IMR-90 (cell line): ENCODE measurements at regions not wholly inside any gene's neighbourhood (a gene's known extent, or its start where the extent isn't known, plus 50 kb on each side); places are given as distances from the start of the nearest gene placed in this dataset.

ENCODE experiments used
- ATAC-seq: fragments of 200-7000 bp; cut with Tn5 transposase; 2 replicates; pipeline ENCODE4 v1.9.1; 2020; ENCODE audit warnings: low read depth, mild to moderate bottlenecking, moderate library complexity
- BruUV-seq: library from RNA; stranded (reverse); fragments of 400-500 nt; replicated peaks from 2 replicates; lab custom pipeline; 2021; lab: Mats Ljungman, UMichigan
- CTCF ChIA-PET: fragments of 300-600 bp; formaldehyde crosslinking; extraction: SDS; loops from one replicate; lab custom pipeline; 2021; ENCODE audit warnings: antibody characterized with exemption; lab: Yijun Ruan, JAX
- POLR2A ChIA-PET: fragments of 300-600 bp; sonication (Branson Sonifier 250); formaldehyde crosslinking; loops from one replicate; lab custom pipeline; 2022; ENCODE audit warnings: antibody characterized with exemption; ENCODE audit not compliant: unreplicated experiment; lab: Charles Lee
- DNase-seq: peaks from one replicate; pipeline ENCODE4 v3.0.0; 2013
- H2AFZ ChIP-seq: replicated peaks from 2 replicates; pipeline ENCODE3; 2013; ENCODE audit warnings: low read length, mild to moderate bottlenecking; ENCODE audit not compliant: poor library complexity
- H2AK5ac ChIP-seq: 2 replicates; pipeline ENCODE4 v1.6.1; 2013; ENCODE audit warnings: low read depth, low read length, inconsistent platforms
- H2AK9ac ChIP-seq: replicated peaks from 2 replicates; pipeline ENCODE3; 2013; ENCODE audit warnings: mild to moderate bottlenecking, low read depth, low read length, moderate library complexity; ENCODE audit not compliant: poor library complexity
- H2BK120ac ChIP-seq: 2 replicates; pipeline ENCODE4 v1.6.1; 2013; ENCODE audit warnings: low read depth, low read length, inconsistent platforms
- H2BK15ac ChIP-seq: 3 replicates; pipeline ENCODE4 v1.6.1; 2013; ENCODE audit warnings: low read depth, low read length, inconsistent platforms
- H2BK20ac ChIP-seq: 2 replicates; pipeline ENCODE4 v1.6.1; 2013; ENCODE audit warnings: low read depth, mild to moderate bottlenecking, inconsistent platforms, low read length, moderate library complexity
- H2BK5ac ChIP-seq: 2 replicates; pipeline ENCODE4 v1.6.1; 2013; ENCODE audit warnings: mild to moderate bottlenecking, low read depth, low read length, inconsistent platforms; ENCODE audit not compliant: poor library complexity, severe bottlenecking
- H3K14ac ChIP-seq: replicated peaks from 2 replicates; pipeline ENCODE4 v1.6.1; 2013; ENCODE audit warnings: low read depth, low read length, inconsistent platforms
- H3K18ac ChIP-seq: 2 replicates; pipeline ENCODE4 v1.6.1; 2013; ENCODE audit warnings: low read depth, low read length, control low read depth
- H3K23ac ChIP-seq: 2 replicates; pipeline ENCODE4 v1.6.1; 2013; ENCODE audit warnings: low read depth, low read length, inconsistent platforms
- H3K27ac ChIP-seq: 2 replicates; pipeline ENCODE4 v1.5.1; 2013; ENCODE audit warnings: mild to moderate bottlenecking, control low read depth, low read length; ENCODE audit not compliant: insufficient read depth
- H3K27me3 ChIP-seq: 2 replicates; pipeline ENCODE4 v1.6.1; 2013; ENCODE audit warnings: low read length; ENCODE audit not compliant: control insufficient read depth, insufficient read depth
- H3K36me3 ChIP-seq: 2 replicates; pipeline ENCODE4 v1.6.1; 2013; ENCODE audit warnings: low read length, mixed read lengths; ENCODE audit not compliant: control insufficient read depth, insufficient read depth
- H3K4ac ChIP-seq: 2 replicates; pipeline ENCODE4 v1.6.1; 2013; ENCODE audit warnings: low read depth, low read length, inconsistent platforms
- H3K4me1 ChIP-seq: 2 replicates; pipeline ENCODE4 v1.6.1; 2013; ENCODE audit warnings: low read length, mixed read lengths; ENCODE audit not compliant: control insufficient read depth, insufficient read depth
- H3K4me2 ChIP-seq: 2 replicates; pipeline ENCODE4 v1.6.1; 2013; ENCODE audit warnings: low read depth, mild to moderate bottlenecking, control low read depth, low read length, moderate library complexity
- H3K4me3 ChIP-seq: 2 replicates; pipeline ENCODE4 v1.5.1; 2013; ENCODE audit warnings: low read depth, mild to moderate bottlenecking, control low read depth, low read length, moderate library complexity; ENCODE audit not compliant: insufficient read depth
- H3K56ac ChIP-seq: 2 replicates; pipeline ENCODE4 v1.6.1; 2013; ENCODE audit warnings: low read length, inconsistent platforms; ENCODE audit not compliant: insufficient read depth; ENCODE audit errors: extremely low read depth
- H3K79me1 ChIP-seq, 2 experiments: 2 replicates each; pipeline ENCODE4 v1.6.1; 2013; ENCODE audit warnings: low read length in 2 of 2, inconsistent platforms in 1 of 2, low read depth in 1 of 2
- H3K9ac ChIP-seq: 2 replicates; pipeline ENCODE4 v1.6.1; 2013; ENCODE audit warnings: low read depth, low read length, control low read depth
- H3K9me1 ChIP-seq: 2 replicates; pipeline ENCODE4 v1.6.1; 2013; ENCODE audit warnings: low read length, inconsistent platforms; ENCODE audit not compliant: insufficient read depth
- H3K9me3 ChIP-seq: 2 replicates; pipeline ENCODE4 v1.6.1; 2013; ENCODE audit warnings: low read length; ENCODE audit not compliant: control insufficient read depth, insufficient read depth
- H4K20me1 ChIP-seq: 2 replicates; pipeline ENCODE4 v1.6.1; 2013; ENCODE audit warnings: low read length, inconsistent platforms; ENCODE audit not compliant: insufficient read depth
- H4K5ac ChIP-seq: 2 replicates; pipeline ENCODE4 v1.6.1; 2013; ENCODE audit warnings: mild to moderate bottlenecking, low read depth, low read length, control low read depth
- H4K8ac ChIP-seq, 2 experiments: 2 replicates each; pipeline ENCODE4 v1.6.1; 2013; ENCODE audit warnings: low read depth in 2 of 2, low read length in 2 of 2, control low read depth in 1 of 2, inconsistent platforms in 1 of 2
- H4K91ac ChIP-seq: 2 replicates; pipeline ENCODE4 v1.6.1; 2013; ENCODE audit warnings: low read depth, low read length, inconsistent platforms; ENCODE audit not compliant: insufficient read depth
- BHLHE40 ChIP-seq: fragments of 150-350 bp; IDR thresholded peaks from 2 replicates; pipeline ENCODE4 v1.6.1; 2016; ENCODE audit warnings: mild to moderate bottlenecking, low read depth, low read length
- CEBPB ChIP-seq: IDR thresholded peaks from 2 replicates; pipeline ENCODE4 v1.6.1; 2012; ENCODE audit warnings: low read depth, low read length, improper control_type of control experiment
- CHD1 ChIP-seq: IDR thresholded peaks from 2 replicates; pipeline ENCODE4 v1.6.1; 2012; ENCODE audit warnings: low read depth, low read length, improper control_type of control experiment
- FOS ChIP-seq: fragments of 150-350 bp; IDR thresholded peaks from 2 replicates; pipeline ENCODE4 v1.6.1; 2016; ENCODE audit warnings: low read depth, low read length
- MAFK ChIP-seq: IDR thresholded peaks from 2 replicates; pipeline ENCODE4 v1.6.1; 2012; ENCODE audit warnings: low read depth, low read length, improper control_type of control experiment
- MAZ ChIP-seq: IDR thresholded peaks from 2 replicates; pipeline ENCODE4 v1.6.1; 2012; ENCODE audit warnings: low read depth, mild to moderate bottlenecking, low read length, improper control_type of control experiment, moderate library complexity, borderline replicate concordance
- POLR2A ChIP-seq: IDR thresholded peaks from 2 replicates; pipeline ENCODE4 v1.6.1; 2012; ENCODE audit warnings: mild to moderate bottlenecking, low read depth, low read length
- RAD21 ChIP-seq: IDR thresholded peaks from 2 replicates; pipeline ENCODE4 v1.6.1; 2012; ENCODE audit warnings: low read length, improper control_type of control experiment
- RCOR1 ChIP-seq: IDR thresholded peaks from 2 replicates; pipeline ENCODE4 v1.6.1; 2012; ENCODE audit warnings: mild to moderate bottlenecking, low read length, improper control_type of control experiment; ENCODE audit not compliant: insufficient replicate concordance
- WGBS, 2 experiments: methylation state at CpG; one replicate each; pipeline versions ENCODE4 v1.1.5 to v1.1.7; 2013; ENCODE audit warnings: missing lambda C conversion rate in 2 of 2; ENCODE audit not compliant: insufficient read length in 1 of 2; ENCODE audit errors: extremely low coverage in 2 of 2; 5-methylcytosine and 5-hydroxymethylcytosine counted together
- dilution Hi-C: fragments of 300-500 bp; cut with HindIII; formaldehyde crosslinking; loops from one replicate; pipeline ENCODE4 v1.14.3; 2018; ENCODE audit warnings: low sequenced_read_pairs; ENCODE audit not compliant: unreplicated experiment
- in situ Hi-C: fragments of 300-500 bp; cut with MboI; formaldehyde crosslinking; loops from 3 replicates; pipeline ENCODE4 v1.14.3; 2019; ENCODE audit warnings: low sequenced_read_pairs, inconsistent platforms, mixed read lengths
- intact Hi-C: fragments of 100-400 bp; cut with micrococcal nuclease; formaldehyde crosslinking; loops from 2 replicates; pipeline ENCODE4 v1.10.0; 2022
- TF ChIP-seq, protein P1 (sequence below): fragments of 150-350 bp; IDR thresholded peaks from 2 replicates; pipeline ENCODE4 v1.6.1; 2017; ENCODE audit warnings: mild to moderate bottlenecking, antibody characterized with exemption, low read length, low read depth
- TF ChIP-seq, protein P2 (sequence below): fragments of 150-350 bp; IDR thresholded peaks from 2 replicates; pipeline ENCODE4 v1.6.1; 2016; ENCODE audit warnings: low read depth, mild to moderate bottlenecking, low read length, moderate library complexity, borderline replicate concordance
- TF ChIP-seq, protein P3 (sequence below): conservative IDR thresholded peaks from 2 replicates; pipeline ENCODE4 v1.5.1; 2012; ENCODE audit warnings: mild to moderate bottlenecking, low read depth, low read length, improper control_type of control experiment

DNA sequence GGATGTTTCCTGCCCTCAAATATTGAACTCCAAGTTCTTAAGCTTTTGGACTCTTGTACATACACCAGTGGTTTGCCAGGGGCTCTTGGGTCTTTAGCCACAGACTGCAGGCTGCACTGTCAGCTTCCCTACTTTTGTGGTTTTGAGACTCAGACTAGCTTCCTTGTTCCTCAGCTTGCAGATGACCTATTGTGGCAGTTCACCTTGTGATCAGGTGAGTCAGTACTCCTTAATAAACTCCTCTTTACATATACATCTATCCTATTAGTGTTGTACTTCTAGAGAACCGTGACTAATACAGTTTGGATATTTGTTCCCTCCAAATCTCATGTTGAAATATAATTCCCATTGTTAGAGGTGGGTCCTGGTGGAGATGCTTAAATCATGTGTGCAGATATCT lies 681.9 kb upstream of the ARRDC3 start:
- dilution Hi-C loops (no loop called here), in situ Hi-C loops (no loop called here), intact Hi-C loops (no loop called here)
- Histone ChIP-seq H3K4ac (no peak overlapping the region), H3K27me3 (no peaks in the 10 kb centered on the region), H2AK9ac (no peak overlapping the region), H3K4me1 (no peaks in the 10 kb centered on the region), H2BK15ac (no peak overlapping the region), H3K56ac (no peak overlapping the region), H3K36me3 (no peaks in the 10 kb centered on the region), H4K5ac (no peak overlapping the region), H2AFZ (no peak overlapping the region), H3K4me2 (no peak overlapping the region), H3K9ac (no peak overlapping the region), H2AK5ac (no peak overlapping the region), H2BK5ac (no peak overlapping the region), H3K27ac (no peak overlapping the region), H3K23ac (no peak overlapping the region), H4K91ac (no peak overlapping the region), H4K20me1 (no peaks in the 10 kb centered on the region), H2BK120ac (no peak overlapping the region), H3K79me1 (no peaks in the 10 kb centered on the region), H3K14ac (no peak overlapping the region), H3K4me3 (no peak overlapping the region), H3K9me1 (no peaks in the 10 kb centered on the region), H4K8ac (no peak overlapping the region), H3K9me3 (no peaks in the 10 kb centered on the region), H2BK20ac (no peak overlapping the region), H3K18ac (no peak overlapping the region)
- POLR2A ChIA-PET = no interaction called here
- no CpG with 5 or more reads among the region's 1 CpG for WGBS, 2 experiments
- ATAC-seq (no peak), DNase-seq (no peak)
- CTCF ChIA-PET = interaction anchor here (1.1 kb wide), 1 partner anchor 14 kb away, joined by 3 read pairs; no protein-coding TSS in a partner anchor
- TF ChIP-seq CHD1 (no peak), FOS (no peak), BHLHE40 (no peak), CEBPB (no peak), MAFK (no peak), RAD21 (no peak), MAZ (no peak), POLR2A (no peak), RCOR1 (no peak)
- TF ChIP-seq, protein P1, sequence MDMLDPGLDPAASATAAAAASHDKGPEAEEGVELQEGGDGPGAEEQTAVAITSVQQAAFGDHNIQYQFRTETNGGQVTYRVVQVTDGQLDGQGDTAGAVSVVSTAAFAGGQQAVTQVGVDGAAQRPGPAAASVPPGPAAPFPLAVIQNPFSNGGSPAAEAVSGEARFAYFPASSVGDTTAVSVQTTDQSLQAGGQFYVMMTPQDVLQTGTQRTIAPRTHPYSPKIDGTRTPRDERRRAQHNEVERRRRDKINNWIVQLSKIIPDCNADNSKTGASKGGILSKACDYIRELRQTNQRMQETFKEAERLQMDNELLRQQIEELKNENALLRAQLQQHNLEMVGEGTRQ = no peak
- TF ChIP-seq, protein P2, sequence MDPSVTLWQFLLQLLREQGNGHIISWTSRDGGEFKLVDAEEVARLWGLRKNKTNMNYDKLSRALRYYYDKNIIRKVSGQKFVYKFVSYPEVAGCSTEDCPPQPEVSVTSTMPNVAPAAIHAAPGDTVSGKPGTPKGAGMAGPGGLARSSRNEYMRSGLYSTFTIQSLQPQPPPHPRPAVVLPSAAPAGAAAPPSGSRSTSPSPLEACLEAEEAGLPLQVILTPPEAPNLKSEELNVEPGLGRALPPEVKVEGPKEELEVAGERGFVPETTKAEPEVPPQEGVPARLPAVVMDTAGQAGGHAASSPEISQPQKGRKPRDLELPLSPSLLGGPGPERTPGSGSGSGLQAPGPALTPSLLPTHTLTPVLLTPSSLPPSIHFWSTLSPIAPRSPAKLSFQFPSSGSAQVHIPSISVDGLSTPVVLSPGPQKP = no peak
- TF ChIP-seq, protein P3, sequence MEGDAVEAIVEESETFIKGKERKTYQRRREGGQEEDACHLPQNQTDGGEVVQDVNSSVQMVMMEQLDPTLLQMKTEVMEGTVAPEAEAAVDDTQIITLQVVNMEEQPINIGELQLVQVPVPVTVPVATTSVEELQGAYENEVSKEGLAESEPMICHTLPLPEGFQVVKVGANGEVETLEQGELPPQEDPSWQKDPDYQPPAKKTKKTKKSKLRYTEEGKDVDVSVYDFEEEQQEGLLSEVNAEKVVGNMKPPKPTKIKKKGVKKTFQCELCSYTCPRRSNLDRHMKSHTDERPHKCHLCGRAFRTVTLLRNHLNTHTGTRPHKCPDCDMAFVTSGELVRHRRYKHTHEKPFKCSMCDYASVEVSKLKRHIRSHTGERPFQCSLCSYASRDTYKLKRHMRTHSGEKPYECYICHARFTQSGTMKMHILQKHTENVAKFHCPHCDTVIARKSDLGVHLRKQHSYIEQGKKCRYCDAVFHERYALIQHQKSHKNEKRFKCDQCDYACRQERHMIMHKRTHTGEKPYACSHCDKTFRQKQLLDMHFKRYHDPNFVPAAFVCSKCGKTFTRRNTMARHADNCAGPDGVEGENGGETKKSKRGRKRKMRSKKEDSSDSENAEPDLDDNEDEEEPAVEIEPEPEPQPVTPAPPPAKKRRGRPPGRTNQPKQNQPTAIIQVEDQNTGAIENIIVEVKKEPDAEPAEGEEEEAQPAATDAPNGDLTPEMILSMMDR = no peak
- BruUV-seq = no TSS peak
